ENCODE measurements at regions not wholly inside any gene's neighbourhood (a gene's known extent, or its start where the extent isn't known, plus 50 kb on each side); places are given as distances from the start of the nearest gene placed in this dataset.

- no peak overlapping the region for H3K4me3 Mint-ChIP-seq
- TF ChIP-seq CTCF (conservative IDR thresholded peaks at IDR 0.05), result no peak
- no peak overlapping the region for H3K27ac Mint-ChIP-seq (ENCODE audit: unreplicated experiment)
- H3K9me3 Mint-ChIP-seq, result peaks cover 12% of the 10 kb centered on the region
- H3K27me3 Mint-ChIP-seq (ENCODE audit: low read depth), result peaks cover 3% of the 10 kb centered on the region
- no peaks in the 10 kb centered on the region for H3K36me3 Mint-ChIP-seq (ENCODE audit: low read depth)
- no peak for DNase-seq (ENCODE audit: low read depth, low spot score)
- H3K4me1 Mint-ChIP-seq, result peaks cover 7% of the 10 kb centered on the region
Observed at GRCh38 chr11:28628412-28628811, 520.2 kb downstream of the METTL15 start.

GRCh38 chr11:28627690-28628255, 519.6 kb downstream of the METTL15 start:
- H3K27ac Mint-ChIP-seq (ENCODE audit: unreplicated experiment), result no peak overlapping the region
- no peaks in the 10 kb centered on the region for H3K36me3 Mint-ChIP-seq (ENCODE audit: low read depth)
- TF ChIP-seq CTCF (conservative IDR thresholded peaks at IDR 0.05), result no peak
- H3K4me1 Mint-ChIP-seq, result peaks cover 7% of the 10 kb centered on the region
- no peaks in the 10 kb centered on the region for H3K27me3 Mint-ChIP-seq (ENCODE audit: low read depth)
- no peak for DNase-seq (ENCODE audit: low read depth, low spot score)
- H3K9me3 Mint-ChIP-seq, result peaks cover 12% of the 10 kb centered on the region
- no peak overlapping the region for H3K4me3 Mint-ChIP-seq

GRCh38 chr11:28625532-28625931, 517.3 kb downstream of the METTL15 start:
- H3K36me3 Mint-ChIP-seq (ENCODE audit: low read depth), result no peaks in the 10 kb centered on the region
- no peaks in the 10 kb centered on the region for H3K27me3 Mint-ChIP-seq (ENCODE audit: low read depth)

GRCh38 chr11:28621753-28622152, 513.6 kb downstream of the METTL15 start:
- TF ChIP-seq CTCF (conservative IDR thresholded peaks at IDR 0.05), result no peak
- H3K9me3 Mint-ChIP-seq, result peaks cover 3% of the 10 kb centered on the region
- H3K27ac Mint-ChIP-seq (ENCODE audit: unreplicated experiment), result no peak overlapping the region
- H3K4me3 Mint-ChIP-seq, result no peak overlapping the region
- no peaks in the 10 kb centered on the region for H3K27me3 Mint-ChIP-seq (ENCODE audit: low read depth)
- no peaks in the 10 kb centered on the region for H3K4me1 Mint-ChIP-seq
- no peak for DNase-seq (ENCODE audit: low read depth, low spot score)
- H3K36me3 Mint-ChIP-seq (ENCODE audit: low read depth), result no peaks in the 10 kb centered on the region

More at GRCh38 chr11:28625532-28625931, 517.3 kb downstream of the METTL15 start:
- DNase-seq (ENCODE audit: low read depth, low spot score), result no peak
- Mint-ChIP-seq H3K27ac (ENCODE audit: unreplicated experiment) (no peak overlapping the region), H3K4me3 (no peak overlapping the region), H3K9me3 (peaks cover 14% of the 10 kb centered on the region), H3K4me1 (peaks cover 7% of the 10 kb centered on the region)
- TF ChIP-seq CTCF (conservative IDR thresholded peaks at IDR 0.05), result no peak

- Mint-ChIP-seq H3K4me1 (no peaks in the 10 kb centered on the region), H3K4me3 (no peak overlapping the region), H3K36me3 (ENCODE audit: low read depth) (no peaks in the 10 kb centered on the region), H3K9me3 (peaks cover 3% of the 10 kb centered on the region), H3K27me3 (ENCODE audit: low read depth) (no peaks in the 10 kb centered on the region), H3K27ac (ENCODE audit: unreplicated experiment) (no peak overlapping the region)
- TF ChIP-seq CTCF (conservative IDR thresholded peaks at IDR 0.05), result no peak
- no peak for DNase-seq (ENCODE audit: low read depth, low spot score)
Observed at GRCh38 chr11:28619846-28620540, 511.8 kb downstream of the METTL15 start.
